ENCODE measurements at regions not wholly inside any gene's neighbourhood (a gene's known extent, or its start where the extent isn't known, plus 50 kb on each side); places are given as distances from the start of the nearest gene placed in this dataset.

GRCh38 chr10:111993321-111993720 lies 190.2 kb downstream of the GPAM start:
- H3K36me3 ChIP-seq (ENCODE audit: insufficient read depth, low read length), result no peaks in the 10 kb centered on the region

GRCh38 chr10:111993872-111994426 lies 189.6 kb downstream of the GPAM start:
- TF ChIP-seq FOXP2 (optimal IDR thresholded peaks at IDR 0.05; ENCODE audit: control extremely low read depth, extremely low read length, insufficient read depth) (no peak), POLR2AphosphoS5 (IDR thresholded peaks at IDR 0.05; ENCODE audit: borderline replicate concordance, low read depth, low read length) (no peak), EZH2 (IDR thresholded peaks at IDR 0.05) (no peak)
- no peak overlapping the region for H3K4me3 ChIP-seq
- no peak for DNase-seq (ENCODE audit: low read depth, low spot score)

More at GRCh38 chr10:111993321-111993720, 190.2 kb downstream of the GPAM start:
- DNase-seq (ENCODE audit: low read depth, low spot score), result no peak
- Histone ChIP-seq H3K9ac (ENCODE audit: insufficient read length) (no peak overlapping the region), H3K9me3 (ENCODE audit: low read depth, low read length) (no peaks in the 10 kb centered on the region), H3K27ac (no peak overlapping the region), H3K4me3 (no peak overlapping the region)
- TF ChIP-seq FOXP2 (optimal IDR thresholded peaks at IDR 0.05; ENCODE audit: control extremely low read depth, extremely low read length, insufficient read depth) (no peak), EZH2 (IDR thresholded peaks at IDR 0.05) (no peak), POLR2AphosphoS5 (IDR thresholded peaks at IDR 0.05; ENCODE audit: borderline replicate concordance, low read depth, low read length) (no peak)

GRCh38 chr10:111996103-111996502 lies 187.5 kb downstream of the GPAM start:
- Histone ChIP-seq H3K9ac (ENCODE audit: insufficient read length) (no peak overlapping the region), H3K27ac (no peak overlapping the region), H3K36me3 (ENCODE audit: insufficient read depth, low read length) (no peaks in the 10 kb centered on the region), H3K4me3 (no peak overlapping the region), H3K9me3 (ENCODE audit: low read depth, low read length) (no peaks in the 10 kb centered on the region)
- TF ChIP-seq EZH2 (IDR thresholded peaks at IDR 0.05) (no peak), FOXP2 (optimal IDR thresholded peaks at IDR 0.05; ENCODE audit: control extremely low read depth, extremely low read length, insufficient read depth) (no peak)
- DNase-seq (ENCODE audit: low read depth, low spot score), result no peak

More at GRCh38 chr10:111993872-111994426, 189.6 kb downstream of the GPAM start:
- no peak overlapping the region for H3K27ac ChIP-seq
- no peak overlapping the region for H3K9ac ChIP-seq (ENCODE audit: insufficient read length)
- no peaks in the 10 kb centered on the region for H3K36me3 ChIP-seq (ENCODE audit: insufficient read depth, low read length)
- H3K9me3 ChIP-seq (ENCODE audit: low read depth, low read length), result no peaks in the 10 kb centered on the region

- no peak overlapping the region for H3K9ac ChIP-seq (ENCODE audit: insufficient read length)
- H3K27ac ChIP-seq, result no peak overlapping the region
- no peak for DNase-seq (ENCODE audit: low read depth, low spot score)
- H3K4me3 ChIP-seq, result no peak overlapping the region
- no peaks in the 10 kb centered on the region for H3K9me3 ChIP-seq (ENCODE audit: low read depth, low read length)
- TF ChIP-seq EZH2 (IDR thresholded peaks at IDR 0.05) (no peak), FOXP2 (optimal IDR thresholded peaks at IDR 0.05; ENCODE audit: control extremely low read depth, extremely low read length, insufficient read depth) (no peak), POLR2AphosphoS5 (IDR thresholded peaks at IDR 0.05; ENCODE audit: borderline replicate concordance, low read depth, low read length) (no peak)
- H3K36me3 ChIP-seq (ENCODE audit: insufficient read depth, low read length), result no peaks in the 10 kb centered on the region
Observed at GRCh38 chr10:111998728-111999127, 184.8 kb downstream of the GPAM start.

- H3K27ac ChIP-seq, result no peak overlapping the region
- TF ChIP-seq POLR2AphosphoS5 (IDR thresholded peaks at IDR 0.05; ENCODE audit: borderline replicate concordance, low read depth, low read length), result no peak
- TF ChIP-seq EZH2 (IDR thresholded peaks at IDR 0.05), result no peak
- no peak for TF ChIP-seq FOXP2 (optimal IDR thresholded peaks at IDR 0.05; ENCODE audit: control extremely low read depth, extremely low read length, insufficient read depth)
Observed at GRCh38 chr10:111999205-111999914, 184.2 kb downstream of the GPAM start.

GRCh38 chr10:111999915-112000302 lies 183.7 kb downstream of the GPAM start:
- TF ChIP-seq EZH2 (IDR thresholded peaks at IDR 0.05) (no peak), POLR2AphosphoS5 (IDR thresholded peaks at IDR 0.05; ENCODE audit: borderline replicate concordance, low read depth, low read length) (no peak), FOXP2 (optimal IDR thresholded peaks at IDR 0.05; ENCODE audit: control extremely low read depth, extremely low read length, insufficient read depth) (no peak)
- Histone ChIP-seq H3K36me3 (ENCODE audit: insufficient read depth, low read length) (no peaks in the 10 kb centered on the region), H3K4me3 (no peak overlapping the region), H3K9me3 (ENCODE audit: low read depth, low read length) (no peaks in the 10 kb centered on the region), H3K9ac (ENCODE audit: insufficient read length) (no peak overlapping the region), H3K27ac (no peak overlapping the region)
- DNase-seq (ENCODE audit: low read depth, low spot score), result no peak

More at GRCh38 chr10:111999205-111999914, 184.2 kb downstream of the GPAM start:
- no peak for DNase-seq (ENCODE audit: low read depth, low spot score)
- H3K9me3 ChIP-seq (ENCODE audit: low read depth, low read length), result no peaks in the 10 kb centered on the region
- H3K4me3 ChIP-seq, result no peak overlapping the region
- H3K9ac ChIP-seq (ENCODE audit: insufficient read length), result no peak overlapping the region
- no peaks in the 10 kb centered on the region for H3K36me3 ChIP-seq (ENCODE audit: insufficient read depth, low read length)

- no peak for DNase-seq (ENCODE audit: low read depth, low spot score)
- TF ChIP-seq POLR2AphosphoS5 (IDR thresholded peaks at IDR 0.05; ENCODE audit: borderline replicate concordance, low read depth, low read length) (no peak), FOXP2 (optimal IDR thresholded peaks at IDR 0.05; ENCODE audit: control extremely low read depth, extremely low read length, insufficient read depth) (no peak), EZH2 (IDR thresholded peaks at IDR 0.05) (no peak)
- H3K9me3 ChIP-seq (ENCODE audit: low read depth, low read length), result no peaks in the 10 kb centered on the region
- no peaks in the 10 kb centered on the region for H3K36me3 ChIP-seq (ENCODE audit: insufficient read depth, low read length)
- no peak overlapping the region for H3K4me3 ChIP-seq
- no peak overlapping the region for H3K9ac ChIP-seq (ENCODE audit: insufficient read length)
- H3K27ac ChIP-seq, result no peak overlapping the region
Observed at GRCh38 chr10:112000466-112000865, 183.1 kb downstream of the GPAM start.

- no peak overlapping the region for H3K4me3 ChIP-seq
- H3K9ac ChIP-seq (ENCODE audit: insufficient read length), result no peak overlapping the region
- no peak overlapping the region for H3K27ac ChIP-seq
- H3K9me3 ChIP-seq (ENCODE audit: low read depth, low read length), result no peaks in the 10 kb centered on the region
- TF ChIP-seq POLR2AphosphoS5 (IDR thresholded peaks at IDR 0.05; ENCODE audit: borderline replicate concordance, low read depth, low read length) (no peak), EZH2 (IDR thresholded peaks at IDR 0.05) (no peak), FOXP2 (optimal IDR thresholded peaks at IDR 0.05; ENCODE audit: control extremely low read depth, extremely low read length, insufficient read depth) (no peak)
- no peaks in the 10 kb centered on the region for H3K36me3 ChIP-seq (ENCODE audit: insufficient read depth, low read length)
- no peak for DNase-seq (ENCODE audit: low read depth, low spot score)
Observed at GRCh38 chr10:112002206-112002605, 181.4 kb downstream of the GPAM start.
